Small intestine (tissue), 7 donors: ENCODE measurements at regions not wholly inside any gene's neighbourhood (a gene's known extent, or its start where the extent isn't known, plus 50 kb on each side); places are given as distances from the start of the nearest gene placed in this dataset.

ENCODE experiments used
- DNase-seq, 2 donors: peaks; one replicate each; pipeline versions ENCODE4 v3.0.0 to v3.0.0-alpha.2; 2013
- FAIRE-seq: peaks from 2 replicates; lab custom pipeline; 2012; peaks lifted over from hg19 to GRCh38; lab: Jason Lieb, UNC
- H3K27ac ChIP-seq, 3 donors: one replicate each; pipeline ENCODE4 v1.5.1; 2013; ENCODE audit warnings: low read length in 2 of 3, mild to moderate bottlenecking in 2 of 3, control low read depth in 1 of 3, inconsistent platforms in 1 of 3, low read depth in 1 of 3, moderate library complexity in 1 of 3
- H3K27me3 ChIP-seq, 3 donors: one replicate each; pipeline ENCODE4 v1.6.1; 2013; ENCODE audit warnings: low read length in 3 of 3, inconsistent platforms in 1 of 3; ENCODE audit not compliant: control insufficient read depth in 3 of 3, insufficient read depth in 3 of 3
- H3K36me3 ChIP-seq, 3 donors: one replicate each; pipeline ENCODE4 v1.6.1; 2013; ENCODE audit warnings: low read length in 3 of 3, inconsistent platforms in 1 of 3, low read depth in 1 of 3, mild to moderate bottlenecking in 1 of 3, moderate library complexity in 1 of 3; ENCODE audit not compliant: control insufficient read depth in 3 of 3, insufficient read depth in 2 of 3
- H3K4me1 ChIP-seq, 3 donors: one replicate each; pipeline ENCODE4 v1.6.1; 2013; ENCODE audit warnings: low read length in 2 of 3, inconsistent platforms in 1 of 3, low read depth in 1 of 3, mild to moderate bottlenecking in 1 of 3, moderate library complexity in 1 of 3; ENCODE audit not compliant: control insufficient read depth in 3 of 3, insufficient read depth in 2 of 3
- H3K4me3 ChIP-seq, 3 donors: one replicate each; pipeline ENCODE4 v1.5.1; 2013; ENCODE audit warnings: low read length in 3 of 3, control low read depth in 1 of 3, inconsistent platforms in 1 of 3, low read depth in 1 of 3, mild to moderate bottlenecking in 1 of 3, moderate library complexity in 1 of 3
- H3K9me3 ChIP-seq, 2 donors: one replicate each; pipeline ENCODE4 v1.6.1; 2013; ENCODE audit warnings: low read depth in 1 of 2, low read length in 1 of 2; ENCODE audit not compliant: control insufficient read depth in 2 of 2, insufficient read depth in 1 of 2
- WGBS, 3 donors: extraction: QIAGEN DNeasy Blood & Tissue Kit; methylation state at CpG; one replicate each; pipeline ENCODE4 v1.1.7; 2013; 5-methylcytosine and 5-hydroxymethylcytosine counted together
- donor health status: healthy with polysubstance abuse.
- donor health status: control.
- donor health status: control.
- donor health status: Bipolar disorder and iron deficiency.
- donor health status: healthy.

- peak in 1 of 2 donors; percentile 16 for DNase-seq
- Histone ChIP-seq H3K27me3 (no peaks in the 10 kb centered on the region), H3K36me3 (no peaks in the 10 kb centered on the region), H3K9me3 (no peaks in the 10 kb centered on the region), H3K4me3 (no peak overlapping the region), H3K27ac (no peak overlapping the region), H3K4me1 (no peaks in the 10 kb centered on the region)
- 43 to 69% (median 51%) methylated on average over 5 of the region's 5 CpGs for WGBS, 3 donors
- no peak for FAIRE-seq
Measured at GRCh38 chr4:111806331-111806730, 338.9 kb upstream of the FAM241A start.

GRCh38 chr4:111807576-111807975 is 337.7 kb upstream of the FAM241A start:
- H3K27ac ChIP-seq, result no peak overlapping the region
- H3K4me1 ChIP-seq, result no peaks in the 10 kb centered on the region
- no peak overlapping the region for H3K4me3 ChIP-seq
- H3K36me3 ChIP-seq, result no peaks in the 10 kb centered on the region
- no peaks in the 10 kb centered on the region for H3K27me3 ChIP-seq
- H3K9me3 ChIP-seq, result no peaks in the 10 kb centered on the region
- no peak for DNase-seq
- no peak for FAIRE-seq
- 68 to 88% (median 78%) methylated on average over 5 of the region's 5 CpGs for WGBS, 3 donors

DNA sequence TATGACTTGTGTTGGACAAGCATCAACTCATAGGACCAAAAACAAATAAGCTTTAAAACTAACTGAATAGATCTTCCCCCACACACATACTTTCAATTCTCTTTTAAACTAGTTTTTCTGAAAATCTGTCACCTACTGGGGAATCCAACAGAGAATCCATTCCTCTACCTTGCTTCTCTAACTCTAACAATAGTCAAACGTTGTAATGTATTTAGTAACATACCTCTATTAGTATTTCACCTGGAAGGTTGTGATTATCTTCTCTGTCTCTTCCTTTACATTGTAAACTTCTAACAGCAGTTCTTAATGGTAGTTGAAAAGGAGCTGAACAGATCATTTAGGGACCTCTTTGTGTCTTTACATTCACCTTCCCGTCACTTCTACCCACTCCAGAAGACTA is 337.1 kb upstream of the FAM241A start:
- DNase-seq (no peak), FAIRE-seq (no peak)
- no peaks in the 10 kb centered on the region for H3K36me3 ChIP-seq
- WGBS, 3 donors, result 62 to 66% (median 65%) methylated on average over 2 of the region's 2 CpGs
- no peaks in the 10 kb centered on the region for H3K4me1 ChIP-seq
- H3K27me3 ChIP-seq, result no peaks in the 10 kb centered on the region
- H3K4me3 ChIP-seq, result no peak overlapping the region
- H3K27ac ChIP-seq, result no peak overlapping the region
- no peaks in the 10 kb centered on the region for H3K9me3 ChIP-seq

DNA sequence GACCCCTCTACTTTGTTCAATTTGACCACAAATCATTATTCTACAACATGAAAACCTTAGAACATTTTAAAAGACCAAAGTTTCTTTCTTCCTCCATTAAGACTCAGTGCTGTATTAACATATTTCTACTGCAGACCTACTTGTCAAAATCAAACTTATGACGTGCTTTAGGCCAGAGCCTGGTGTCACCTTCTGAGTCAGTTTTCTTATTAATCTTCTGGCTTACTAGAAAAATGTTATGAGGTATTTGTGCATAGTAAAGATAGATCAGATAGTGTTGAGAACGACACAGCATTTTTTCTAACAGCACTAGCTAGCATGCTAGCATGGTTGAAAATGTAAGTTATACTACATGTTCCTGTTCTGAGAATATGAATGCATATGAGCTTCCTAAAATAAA is 333.6 kb upstream of the FAM241A start:
- Histone ChIP-seq H3K27ac (no peak overlapping the region), H3K4me1 (no peaks in the 10 kb centered on the region), H3K36me3 (no peaks in the 10 kb centered on the region), H3K4me3 (no peak overlapping the region), H3K27me3 (no peaks in the 10 kb centered on the region), H3K9me3 (peaks cover 0 to 3% of the 10 kb centered on the region in 2 donors)
- peak in 1 of 2 donors; percentile 4 for DNase-seq
- WGBS, 3 donors, result 27 to 57% (median 43%) methylated on average over 2 of the region's 2 CpGs
- no peak for FAIRE-seq

DNA sequence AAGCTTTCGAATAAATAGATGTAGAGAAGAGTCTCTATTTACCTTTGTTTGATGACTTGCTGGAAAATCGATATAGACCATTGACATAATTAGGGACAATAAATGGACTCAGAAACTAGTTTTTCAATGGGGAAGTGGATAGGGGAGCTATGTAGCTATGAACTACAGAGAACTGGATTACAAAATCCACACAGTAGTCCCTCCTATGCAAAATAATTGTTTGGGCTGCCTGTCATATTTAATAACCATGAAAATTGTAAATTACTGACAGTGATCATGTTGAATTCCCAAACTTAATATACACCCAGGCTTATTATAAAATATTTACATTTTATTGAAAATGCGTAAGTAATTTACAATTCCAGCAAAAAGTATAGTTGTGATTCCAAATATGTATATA is 333.1 kb upstream of the FAM241A start:
- FAIRE-seq (no peak), DNase-seq (no peak)
- H3K4me1 ChIP-seq, result no peaks in the 10 kb centered on the region
- no peak overlapping the region for H3K4me3 ChIP-seq
- no peaks in the 10 kb centered on the region for H3K36me3 ChIP-seq
- no peaks in the 10 kb centered on the region for H3K27me3 ChIP-seq
- no peak overlapping the region for H3K27ac ChIP-seq
- 41 to 63% (median 54%) methylated on average over 3 of the region's 3 CpGs for WGBS, 3 donors
- peaks cover 0 to 5% of the 10 kb centered on the region in 2 donors for H3K9me3 ChIP-seq

GRCh38 chr4:111812760-111813159 is 332.5 kb upstream of the FAM241A start:
- Histone ChIP-seq H3K27ac (no peak overlapping the region), H3K4me1 (no peaks in the 10 kb centered on the region), H3K9me3 (peaks cover 0 to 10% of the 10 kb centered on the region in 2 donors), H3K27me3 (no peaks in the 10 kb centered on the region), H3K4me3 (no peak overlapping the region), H3K36me3 (no peaks in the 10 kb centered on the region)
- no peak for FAIRE-seq
- 43 to 72% (median 53%) methylated on average over 1 of the region's 1 CpG for WGBS, 3 donors
- no peak for DNase-seq

GRCh38 chr4:111813555-111814140 is 331.6 kb upstream of the FAM241A start:
- no peak for FAIRE-seq
- H3K27ac ChIP-seq, result no peak overlapping the region
- H3K9me3 ChIP-seq, result peaks cover 0 to 10% of the 10 kb centered on the region in 2 donors
- no peak overlapping the region for H3K4me3 ChIP-seq
- no peaks in the 10 kb centered on the region for H3K4me1 ChIP-seq
- no peak for DNase-seq
- 49 to 72% (median 65%) methylated on average over 3 of the region's 3 CpGs for WGBS, 3 donors
- H3K36me3 ChIP-seq, result no peaks in the 10 kb centered on the region
- H3K27me3 ChIP-seq, result no peaks in the 10 kb centered on the region

GRCh38 chr4:111814961-111815360 is 330.3 kb upstream of the FAM241A start:
- H3K4me1 ChIP-seq, result no peaks in the 10 kb centered on the region
- H3K27ac ChIP-seq, result no peak overlapping the region
- no peaks in the 10 kb centered on the region for H3K36me3 ChIP-seq
- peaks cover 0 to 10% of the 10 kb centered on the region in 2 donors for H3K9me3 ChIP-seq
- WGBS, 3 donors, result 68 to 83% (median 73%) methylated on average over 6 of the region's 6 CpGs
- no peak overlapping the region for H3K4me3 ChIP-seq
- FAIRE-seq, result no peak
- no peaks in the 10 kb centered on the region for H3K27me3 ChIP-seq
- no peak for DNase-seq

GRCh38 chr4:111821342-111821741 is 323.9 kb upstream of the FAM241A start:
- H3K4me1 ChIP-seq, result no peaks in the 10 kb centered on the region
- peaks cover 0 to 10% of the 10 kb centered on the region in 2 donors for H3K9me3 ChIP-seq
- no peak for FAIRE-seq
- no peak overlapping the region for H3K27ac ChIP-seq
- H3K36me3 ChIP-seq, result no peaks in the 10 kb centered on the region
- H3K4me3 ChIP-seq, result no peak overlapping the region
- no peak for DNase-seq
- no peaks in the 10 kb centered on the region for H3K27me3 ChIP-seq
